ENCODE measurements at regions not wholly inside any gene's neighbourhood (a gene's known extent, or its start where the extent isn't known, plus 50 kb on each side); places are given as distances from the start of the nearest gene placed in this dataset.

DNA sequence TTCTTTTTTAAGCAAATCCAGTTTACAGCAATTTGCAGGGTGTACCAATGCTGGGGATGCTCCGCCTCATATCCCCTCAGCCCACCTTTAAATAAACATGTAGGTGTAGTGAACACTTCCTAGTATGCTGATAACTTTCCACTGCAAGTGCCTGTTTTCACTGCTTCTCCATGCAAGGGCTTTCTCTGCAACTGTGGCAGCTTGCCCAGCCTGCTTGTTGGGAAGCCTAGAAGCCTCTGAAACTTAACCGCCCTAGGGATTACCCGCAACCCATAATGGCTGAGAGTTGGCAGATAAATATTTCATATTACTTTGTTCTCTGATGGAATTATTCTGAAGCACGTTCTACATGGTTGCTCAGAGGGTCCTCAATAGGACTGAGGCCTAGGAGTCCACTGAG is 253.7 kb upstream of the DDX53 start:
- TF ChIP-seq POLR2A (IDR thresholded peaks at IDR 0.05) (no peak), EP300 (IDR thresholded peaks at IDR 0.05) (no peak), POLR2AphosphoS5 (IDR thresholded peaks at IDR 0.05) (no peak)
- TF ChIP-seq, protein P1, sequence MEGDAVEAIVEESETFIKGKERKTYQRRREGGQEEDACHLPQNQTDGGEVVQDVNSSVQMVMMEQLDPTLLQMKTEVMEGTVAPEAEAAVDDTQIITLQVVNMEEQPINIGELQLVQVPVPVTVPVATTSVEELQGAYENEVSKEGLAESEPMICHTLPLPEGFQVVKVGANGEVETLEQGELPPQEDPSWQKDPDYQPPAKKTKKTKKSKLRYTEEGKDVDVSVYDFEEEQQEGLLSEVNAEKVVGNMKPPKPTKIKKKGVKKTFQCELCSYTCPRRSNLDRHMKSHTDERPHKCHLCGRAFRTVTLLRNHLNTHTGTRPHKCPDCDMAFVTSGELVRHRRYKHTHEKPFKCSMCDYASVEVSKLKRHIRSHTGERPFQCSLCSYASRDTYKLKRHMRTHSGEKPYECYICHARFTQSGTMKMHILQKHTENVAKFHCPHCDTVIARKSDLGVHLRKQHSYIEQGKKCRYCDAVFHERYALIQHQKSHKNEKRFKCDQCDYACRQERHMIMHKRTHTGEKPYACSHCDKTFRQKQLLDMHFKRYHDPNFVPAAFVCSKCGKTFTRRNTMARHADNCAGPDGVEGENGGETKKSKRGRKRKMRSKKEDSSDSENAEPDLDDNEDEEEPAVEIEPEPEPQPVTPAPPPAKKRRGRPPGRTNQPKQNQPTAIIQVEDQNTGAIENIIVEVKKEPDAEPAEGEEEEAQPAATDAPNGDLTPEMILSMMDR (IDR thresholded peaks at IDR 0.05) = no peak

Data from sigmoid colon (tissue), 4 donors.